ENCODE measurements at regions not wholly inside any gene's neighbourhood (a gene's known extent, or its start where the extent isn't known, plus 50 kb on each side); places are given as distances from the start of the nearest gene placed in this dataset.

DNA sequence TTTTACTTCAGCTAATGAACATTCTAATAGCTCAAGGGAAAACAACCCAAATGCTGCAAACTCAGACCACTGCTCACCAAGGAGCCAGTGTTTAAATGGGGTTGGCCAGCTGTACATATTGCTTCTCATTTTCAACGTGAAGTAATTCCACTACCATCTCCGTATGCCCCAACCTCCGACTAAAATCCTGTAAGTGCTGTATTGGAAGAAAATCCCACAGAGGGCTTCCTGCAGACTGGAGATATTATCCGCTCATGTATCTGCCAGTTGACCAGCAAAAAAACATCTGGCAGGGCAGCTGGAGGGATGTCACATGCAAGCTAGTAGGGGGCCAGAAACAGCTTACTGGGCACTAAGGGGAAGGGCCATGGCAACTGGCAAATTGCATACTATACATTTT, 485.0 kb downstream of the SNAPC1 start:
- TF ChIP-seq CTCF (optimal IDR thresholded peaks at IDR 0.05 in 1 of 3, IDR thresholded peaks at IDR 0.05 in 1 of 3, conservative IDR thresholded peaks at IDR 0.05 in 1 of 3; ENCODE audit: extremely low read depth in 1 of 3, insufficient read depth in 2 of 3, low read length in 3 of 3) = no peak
- TF ChIP-seq EZH2 (IDR thresholded peaks at IDR 0.05; ENCODE audit: low read length) = no peak

Measured in keratinocyte (primary cell).